ENCODE measurements at regions not wholly inside any gene's neighbourhood (a gene's known extent, or its start where the extent isn't known, plus 50 kb on each side); places are given as distances from the start of the nearest gene placed in this dataset.
"Not testable (repeated sequence)": the region's sequence is repeated elsewhere in the genome, so short reads cannot be mapped to it uniquely, and the experiment has no call there.

GRCh38 chr12:46619474-46619873, 206.3 kb downstream of the SLC38A4 start:
- not testable (repeated sequence) for H3K4me3 ChIP-seq, H3K4me1 ChIP-seq

GRCh38 chr12:46617737-46618136, 208.1 kb downstream of the SLC38A4 start:
- H3K27ac ChIP-seq, result not testable (repeated sequence)

More at GRCh38 chr12:46619474-46619873, 206.3 kb downstream of the SLC38A4 start:
- not testable (repeated sequence) for H3K27ac ChIP-seq, H3K27me3 ChIP-seq, H3K36me3 ChIP-seq, DNase-seq
- peaks cover 23% of the 10 kb centered on the region for H3K9me3 ChIP-seq (replicated peaks)

GRCh38 chr12:46617167-46617566, 208.6 kb downstream of the SLC38A4 start:
- H3K4me3 ChIP-seq, result no peak overlapping the region
- H3K36me3 ChIP-seq, result no peaks in the 10 kb centered on the region
- no peaks in the 10 kb centered on the region for H3K4me1 ChIP-seq
- H3K9me3 ChIP-seq (replicated peaks), result peaks cover 27% of the 10 kb centered on the region
- H3K27me3 ChIP-seq, result no peaks in the 10 kb centered on the region
- no peak for DNase-seq
- H3K27ac ChIP-seq, result no peak overlapping the region

More at GRCh38 chr12:46617737-46618136, 208.1 kb downstream of the SLC38A4 start:
- not testable (repeated sequence) for DNase-seq, H3K36me3 ChIP-seq, H3K4me3 ChIP-seq, H3K27me3 ChIP-seq, H3K4me1 ChIP-seq
- H3K9me3 ChIP-seq (replicated peaks), result peaks cover 27% of the 10 kb centered on the region

GRCh38 chr12:46610754-46611153, 215.0 kb downstream of the SLC38A4 start:
- no peaks in the 10 kb centered on the region for H3K36me3 ChIP-seq
- no peaks in the 10 kb centered on the region for H3K4me1 ChIP-seq
- no peaks in the 10 kb centered on the region for H3K27me3 ChIP-seq
- 0 out of 2 replicates have a peak, but pooled peaks cover 8% of the 10 kb centered on the region for H3K9me3 ChIP-seq (replicated peaks)
- H3K4me3 ChIP-seq, result no peak overlapping the region
- H3K27ac ChIP-seq, result no peak overlapping the region
- no peak for DNase-seq

GRCh38 chr12:46609674-46610073, 216.1 kb downstream of the SLC38A4 start:
- Histone ChIP-seq H3K27ac (no peak overlapping the region), H3K4me3 (no peak overlapping the region)

GRCh38 chr12:46609273-46609623, 216.5 kb downstream of the SLC38A4 start:
- DNase-seq, result no peak
- H3K4me1 ChIP-seq, result no peaks in the 10 kb centered on the region
- 0 out of 2 replicates have a peak, but pooled peaks cover 4% of the 10 kb centered on the region for H3K9me3 ChIP-seq (replicated peaks)
- H3K27me3 ChIP-seq, result no peaks in the 10 kb centered on the region
- H3K27ac ChIP-seq, result no peak overlapping the region
- no peak overlapping the region for H3K4me3 ChIP-seq
- H3K36me3 ChIP-seq, result no peaks in the 10 kb centered on the region

More at GRCh38 chr12:46609674-46610073, 216.1 kb downstream of the SLC38A4 start:
- no peak for DNase-seq
- Histone ChIP-seq H3K36me3 (no peaks in the 10 kb centered on the region), H3K9me3 (replicated peaks) (0 out of 2 replicates have a peak, but pooled peaks cover 4% of the 10 kb centered on the region), H3K4me1 (no peaks in the 10 kb centered on the region), H3K27me3 (no peaks in the 10 kb centered on the region)

- H3K36me3 ChIP-seq, result no peaks in the 10 kb centered on the region
- no peaks in the 10 kb centered on the region for H3K27me3 ChIP-seq
- no peaks in the 10 kb centered on the region for H3K4me1 ChIP-seq
- DNase-seq, result no peak
- H3K4me3 ChIP-seq, result no peak overlapping the region
- H3K9me3 ChIP-seq (replicated peaks), result 0 out of 2 replicates have a peak, but pooled peaks cover 3% of the 10 kb centered on the region
- H3K27ac ChIP-seq, result no peak overlapping the region
Observed at GRCh38 chr12:46608431-46609272, 217.1 kb downstream of the SLC38A4 start.

- Histone ChIP-seq H3K36me3 (no peaks in the 10 kb centered on the region), H3K9me3 (replicated peaks) (peaks cover 6% of the 10 kb centered on the region; the same call in 1 of the 2 replicates), H3K4me3 (no peak overlapping the region), H3K27me3 (no peaks in the 10 kb centered on the region), H3K27ac (no peak overlapping the region), H3K4me1 (no peaks in the 10 kb centered on the region)
- DNase-seq, result no peak
Observed at GRCh38 chr12:46604684-46605083, 221.1 kb downstream of the SLC38A4 start.

- no peaks in the 10 kb centered on the region for H3K36me3 ChIP-seq
- no peaks in the 10 kb centered on the region for H3K27me3 ChIP-seq
- DNase-seq, result no peak
- H3K4me1 ChIP-seq, result no peaks in the 10 kb centered on the region
- no peak overlapping the region for H3K27ac ChIP-seq
- peaks cover 6% of the 10 kb centered on the region; the same call in 1 of the 2 replicates for H3K9me3 ChIP-seq (replicated peaks)
- no peak overlapping the region for H3K4me3 ChIP-seq
Observed at GRCh38 chr12:46603776-46604456, 221.9 kb downstream of the SLC38A4 start.

GRCh38 chr12:46602474-46602873, 223.3 kb downstream of the SLC38A4 start:
- Histone ChIP-seq H3K27ac (no peak overlapping the region), H3K4me3 (no peak overlapping the region), H3K27me3 (no peaks in the 10 kb centered on the region), H3K36me3 (no peaks in the 10 kb centered on the region), H3K9me3 (replicated peaks) (peaks cover 6% of the 10 kb centered on the region; the same call in 1 of the 2 replicates), H3K4me1 (no peaks in the 10 kb centered on the region)
- no peak for DNase-seq

- no peaks in the 10 kb centered on the region for H3K36me3 ChIP-seq
- H3K4me1 ChIP-seq, result peaks cover under 1% of the 10 kb centered on the region; the same call in 1 of the 2 replicates
- H3K27me3 ChIP-seq, result no peaks in the 10 kb centered on the region
- H3K9me3 ChIP-seq (replicated peaks), result peaks cover 16% of the 10 kb centered on the region
- H3K4me3 ChIP-seq, result no peak overlapping the region
- DNase-seq, result no peak
- H3K27ac ChIP-seq, result no peak overlapping the region
Observed at GRCh38 chr12:46590991-46591703, 218.6 kb upstream of the SLC38A2 start.

GRCh38 chr12:46585854-46586621, 213.5 kb upstream of the SLC38A2 start:
- no peaks in the 10 kb centered on the region for H3K27me3 ChIP-seq
- peaks cover 22% of the 10 kb centered on the region for H3K9me3 ChIP-seq (replicated peaks)
- H3K4me3 ChIP-seq, result no peak overlapping the region
- DNase-seq, result peak; percentile 73 to 79
- no peaks in the 10 kb centered on the region for H3K36me3 ChIP-seq
- H3K4me1 ChIP-seq, result peaks cover 7% of the 10 kb centered on the region
- no peak overlapping the region for H3K27ac ChIP-seq

GRCh38 chr12:46584098-46584497, 211.5 kb upstream of the SLC38A2 start:
- H3K4me1 ChIP-seq, H3K4me3 ChIP-seq, DNase-seq, H3K27me3 ChIP-seq, H3K36me3 ChIP-seq, H3K27ac ChIP-seq: not testable (repeated sequence)
- peaks cover 22% of the 10 kb centered on the region for H3K9me3 ChIP-seq (replicated peaks)

- not testable (repeated sequence) for H3K27me3 ChIP-seq, H3K4me1 ChIP-seq, H3K36me3 ChIP-seq, H3K4me3 ChIP-seq, DNase-seq, H3K27ac ChIP-seq
- peaks cover 17% of the 10 kb centered on the region for H3K9me3 ChIP-seq (replicated peaks)
Observed at GRCh38 chr12:46581990-46582389, 209.4 kb upstream of the SLC38A2 start.

All from SJCRH30 (cell line).